SKM-1 treated with dmso at 0.1 percent for 144 hours (cell line): ENCODE measurements at regions not wholly inside any gene's neighbourhood (a gene's known extent, or its start where the extent isn't known, plus 50 kb on each side); places are given as distances from the start of the nearest gene placed in this dataset.

Experiments used
- DNase-seq: peaks from one replicate; lab custom pipeline; 2025; ENCODE audit not compliant: unreplicated experiment; lab: John Stamatoyannopoulos, UW

- DNase-seq = peak; percentile 18
Measured at GRCh38 chr13:57784633-57785032, 153.1 kb downstream of the PCDH17 start.

GRCh38 chr13:57787058-57787791 is 155.7 kb downstream of the PCDH17 start:
- no peak for DNase-seq

DNA sequence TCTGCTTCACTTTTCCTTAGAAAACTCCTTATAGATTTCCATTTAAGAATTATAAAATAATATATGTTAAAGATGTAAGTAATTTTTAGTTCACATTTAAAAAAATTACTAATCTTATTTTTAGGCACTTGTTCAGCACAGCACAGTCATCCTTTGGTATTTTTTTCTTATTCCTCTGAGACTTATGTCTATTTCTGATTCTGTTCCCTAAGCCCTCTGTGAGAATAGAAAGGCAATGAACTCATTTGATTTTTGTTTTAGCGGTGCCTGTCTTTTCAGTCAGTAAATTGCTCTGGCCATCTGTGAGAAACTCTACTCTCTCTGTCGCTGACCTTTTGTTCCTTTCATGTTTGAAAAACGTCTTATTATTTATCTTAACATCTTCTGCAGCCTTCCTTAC is 168.1 kb downstream of the PCDH17 start:
- no peak for DNase-seq

GRCh38 chr13:57813651-57814050 is 182.1 kb downstream of the PCDH17 start:
- DNase-seq = no peak

DNA sequence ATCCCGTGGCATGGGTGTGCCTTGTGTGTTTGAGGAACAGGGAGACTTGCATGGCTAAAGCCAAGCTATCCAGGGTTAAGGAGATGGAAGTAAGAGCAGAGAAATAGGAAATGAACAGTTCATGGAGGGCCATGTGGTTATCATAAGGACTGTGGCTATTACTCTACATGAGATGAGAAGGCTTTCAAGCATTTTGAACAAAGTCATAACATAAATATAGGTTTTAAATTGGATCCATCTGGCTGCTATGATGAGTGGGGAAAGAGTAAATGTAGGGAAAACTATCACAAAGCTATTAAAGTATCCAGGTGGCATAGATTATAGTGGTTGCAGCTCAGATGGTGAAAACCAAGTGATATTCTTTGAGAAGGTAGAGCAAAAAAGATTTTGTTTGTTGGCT is 184.1 kb downstream of the PCDH17 start:
- DNase-seq = no peak

GRCh38 chr13:57820924-57821323 is 189.4 kb downstream of the PCDH17 start:
- no peak for DNase-seq

- no peak for DNase-seq
Measured at GRCh38 chr13:57823704-57824103, 192.2 kb downstream of the PCDH17 start.

DNA sequence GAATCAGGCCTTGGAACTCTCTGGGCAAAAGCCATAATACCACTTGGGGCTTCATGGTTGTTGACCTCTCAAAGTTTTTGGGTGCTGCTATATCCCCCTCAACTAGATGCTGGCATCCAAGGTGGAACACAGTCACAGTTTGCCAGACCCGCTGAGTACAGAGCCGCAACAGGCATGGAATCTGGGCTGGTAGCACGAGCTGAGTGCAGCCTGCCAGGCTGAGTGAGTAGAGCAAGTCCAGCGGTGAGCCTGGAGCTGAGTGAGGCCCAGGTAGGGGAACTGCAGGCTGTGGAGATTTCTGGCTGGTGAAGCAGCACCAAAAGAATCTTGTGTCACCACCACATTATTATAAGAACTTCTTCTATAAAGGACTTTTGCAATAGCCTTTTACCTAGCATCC is 192.6 kb downstream of the PCDH17 start:
- DNase-seq = no peak

DNA sequence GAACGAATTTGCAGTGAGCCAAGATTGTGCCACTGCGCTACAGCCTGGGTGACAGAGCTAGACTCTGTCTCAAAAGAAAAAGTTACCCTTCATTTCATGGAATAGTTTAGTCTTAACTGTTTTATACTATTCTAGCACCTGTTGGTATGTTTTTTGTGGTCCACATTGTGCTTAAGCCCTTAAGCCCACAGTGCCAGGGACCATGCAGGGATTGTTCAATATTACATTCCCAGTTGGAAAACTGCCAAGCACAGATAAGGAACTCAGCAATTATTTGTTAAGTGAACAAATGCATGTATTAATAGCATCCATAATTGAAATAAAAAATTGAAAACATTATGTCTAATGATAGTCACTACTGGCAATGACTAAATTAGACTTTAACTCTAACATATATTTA is 193.5 kb downstream of the PCDH17 start:
- no peak for DNase-seq

GRCh38 chr13:57829496-57829895 is 198.0 kb downstream of the PCDH17 start:
- DNase-seq = no peak

DNA sequence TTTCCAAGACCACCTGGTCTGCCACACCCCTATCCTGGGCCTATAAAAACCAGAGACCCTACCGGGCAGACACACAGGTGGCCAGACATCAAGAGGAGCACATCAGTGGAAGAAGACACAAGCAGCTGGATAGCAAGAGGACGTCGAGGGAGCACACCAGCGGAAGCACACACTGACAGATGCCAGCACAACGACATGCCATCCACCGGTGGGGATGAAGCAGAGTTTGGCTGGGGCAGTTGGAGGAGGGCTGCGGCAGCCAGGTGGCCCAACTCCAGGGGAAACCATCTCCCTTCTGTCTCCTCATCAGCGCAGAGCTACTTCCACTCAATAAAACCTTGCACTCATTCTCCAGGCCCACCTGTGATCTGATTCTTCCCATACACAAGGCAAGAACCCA is 200.6 kb downstream of the PCDH17 start:
- DNase-seq = no peak

- no peak for DNase-seq
Measured at GRCh38 chr13:57837801-57838200, 206.3 kb downstream of the PCDH17 start.

DNA sequence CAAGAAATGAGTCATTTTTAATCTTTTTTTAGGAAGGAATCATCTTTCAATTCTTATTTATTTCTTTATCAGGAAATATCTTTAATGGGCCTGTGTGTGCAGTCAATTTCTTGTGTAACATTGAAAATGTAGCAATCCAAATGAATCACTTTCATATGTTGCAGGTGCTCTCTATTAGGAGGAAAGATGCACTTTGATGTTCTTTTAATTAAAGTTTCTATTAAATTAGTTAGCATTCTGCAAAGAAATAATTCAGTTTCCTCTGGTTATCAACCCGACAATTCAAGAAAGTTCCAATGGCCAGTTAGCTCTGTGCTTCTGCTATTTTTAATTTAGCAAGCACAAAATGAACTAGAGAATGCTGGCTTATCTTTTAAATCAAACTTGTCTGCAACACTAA is 212.0 kb downstream of the PCDH17 start:
- no peak for DNase-seq

DNA sequence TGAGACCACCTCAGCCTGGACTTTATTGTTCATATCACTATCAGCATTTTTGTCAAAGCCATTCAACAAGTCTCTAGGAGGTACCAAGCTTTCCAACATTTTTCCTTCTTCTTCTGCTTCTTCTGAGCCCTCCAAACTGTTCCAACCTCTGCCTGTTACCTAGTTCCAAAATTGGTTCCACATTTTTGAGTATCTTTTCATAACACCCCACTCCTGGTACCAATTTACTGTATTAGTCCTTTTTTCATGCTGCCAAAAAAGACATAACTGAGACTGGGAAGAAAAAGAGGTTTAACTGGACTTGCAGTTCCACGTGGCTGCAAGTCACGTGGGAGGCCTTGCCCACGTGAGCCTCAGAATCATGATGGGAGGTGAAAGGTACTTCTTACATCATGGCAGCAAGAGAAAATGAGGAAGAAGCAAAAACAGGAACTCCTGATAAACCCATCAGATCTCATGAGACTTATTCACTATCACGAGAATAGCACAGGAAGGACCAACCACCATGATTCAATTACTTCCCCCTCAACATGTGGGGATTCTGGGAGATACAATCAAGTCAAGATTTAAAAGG is 215.1 kb downstream of the PCDH17 start:
- peak; percentile 7 for DNase-seq

GRCh38 chr13:57857945-57858344 is 226.4 kb downstream of the PCDH17 start:
- DNase-seq = no peak

DNA sequence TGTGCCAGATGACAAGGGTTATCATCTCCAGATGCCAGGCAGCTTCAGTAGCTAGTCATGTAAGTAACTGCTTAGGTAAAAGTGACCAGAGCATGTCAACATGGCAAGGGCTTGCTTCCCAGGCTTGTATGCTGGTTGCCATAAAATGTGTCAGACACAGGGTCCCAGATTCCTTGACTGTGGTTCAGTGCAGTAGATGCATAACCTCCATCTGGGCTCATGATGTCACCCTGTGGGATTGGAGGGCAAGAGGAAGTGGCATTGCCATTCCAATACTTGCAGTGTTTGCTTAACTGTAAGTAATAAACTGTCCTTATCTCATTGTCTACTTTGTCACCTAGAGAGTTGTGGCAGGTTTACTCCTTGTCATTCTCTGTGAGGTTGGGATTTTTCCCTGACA is 226.8 kb downstream of the PCDH17 start:
- DNase-seq = no peak

- no peak for DNase-seq
Measured at GRCh38 chr13:57862879-57863278, 231.3 kb downstream of the PCDH17 start.

- DNase-seq = peak; percentile 87
Measured at GRCh38 chr13:57865600-57866294, 234.2 kb downstream of the PCDH17 start.

DNA sequence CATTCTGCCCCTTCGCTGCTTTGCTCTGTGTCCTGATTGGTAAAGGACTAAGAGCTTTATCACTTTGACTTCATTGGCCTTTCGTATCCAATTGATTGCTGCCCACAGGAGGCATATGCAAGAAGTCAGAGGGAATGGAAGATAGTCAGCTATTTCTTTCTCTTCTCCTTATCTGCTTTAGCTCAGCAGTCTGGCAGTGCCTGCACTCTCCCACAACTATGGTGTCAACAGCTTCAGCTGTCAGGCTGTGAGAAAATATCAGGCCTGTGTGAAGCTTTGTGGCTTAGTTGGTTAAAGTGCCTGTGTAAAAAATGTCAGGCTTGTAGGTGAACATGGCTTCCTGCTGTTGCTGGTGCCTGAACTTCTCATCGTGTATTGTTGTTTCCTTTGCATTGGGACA is 243.0 kb downstream of the PCDH17 start:
- DNase-seq = no peak

- no peak for DNase-seq
Measured at GRCh38 chr13:57877601-57878000, 246.1 kb downstream of the PCDH17 start.

GRCh38 chr13:57878291-57878690 is 246.7 kb downstream of the PCDH17 start:
- no peak for DNase-seq

DNA sequence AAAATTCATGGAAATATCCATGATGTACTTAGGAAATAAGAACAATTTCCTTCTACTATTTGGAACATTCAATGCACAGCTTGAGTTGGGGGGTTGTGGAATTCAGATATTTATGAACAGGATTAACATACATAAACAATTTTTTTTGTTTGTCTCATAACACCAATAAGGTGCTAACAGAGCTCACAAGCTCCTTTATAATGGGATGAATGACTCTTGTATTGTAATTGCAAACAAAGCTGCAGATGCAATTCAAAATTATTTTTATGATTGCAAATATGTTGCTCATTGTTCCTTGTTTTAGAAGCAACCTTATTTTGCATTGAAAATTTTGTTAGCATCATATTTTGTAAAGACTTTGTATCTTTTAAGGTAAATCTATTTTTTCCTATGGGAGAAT is 265.7 kb downstream of the PCDH17 start:
- DNase-seq = no peak
